ENCODE measurements at regions not wholly inside any gene's neighbourhood (a gene's known extent, or its start where the extent isn't known, plus 50 kb on each side); places are given as distances from the start of the nearest gene placed in this dataset.

GRCh38 chr1:208332774-208333126, 88.6 kb upstream of the PLXNA2 start:
- TF ChIP-seq CTCF (conservative IDR thresholded peaks at IDR 0.05), result no peak
- no peak for TF ChIP-seq EZH2 (IDR thresholded peaks at IDR 0.05; ENCODE audit: low read depth)

Data from PC-9 (cell line).